ENCODE measurements at regions not wholly inside any gene's neighbourhood (a gene's known extent, or its start where the extent isn't known, plus 50 kb on each side); places are given as distances from the start of the nearest gene placed in this dataset.

DNA sequence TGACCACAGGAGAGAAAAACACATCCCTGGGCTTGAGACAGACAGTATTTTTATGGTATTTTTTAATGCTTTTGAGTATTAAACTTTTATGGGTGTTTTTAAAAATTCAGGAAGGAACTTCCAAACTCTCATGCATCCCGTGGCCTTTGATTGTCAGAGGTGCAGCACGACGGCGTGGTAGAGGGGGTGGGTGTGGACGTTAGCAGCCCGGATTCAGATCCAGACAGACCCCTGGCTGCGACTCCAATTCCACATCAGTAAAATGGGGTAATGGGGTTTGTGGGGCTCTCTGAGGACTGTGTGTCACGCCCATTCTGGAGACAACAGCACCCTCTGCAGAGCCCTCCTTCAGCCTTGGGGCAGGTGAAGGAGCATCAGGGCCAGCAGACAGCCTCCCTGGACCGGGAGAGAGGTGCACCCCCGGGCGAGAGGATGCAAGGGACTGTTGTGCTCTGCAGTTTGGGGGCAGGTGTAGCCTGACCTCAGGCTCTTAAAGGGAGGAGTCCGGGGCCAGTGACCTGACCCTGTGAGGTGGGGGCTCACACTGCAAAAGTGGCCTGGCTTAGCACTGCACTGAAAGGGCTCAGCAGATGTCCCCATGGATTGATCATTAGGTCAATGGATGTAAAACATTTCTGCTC is 1024.3 kb downstream of the TBC1D22A start (continued):
- TF ChIP-seq SALL2 (tag by site-specific recombination; IDR thresholded peaks at IDR 0.05; ENCODE audit: borderline replicate concordance): no peak
- no peak for TF ChIP-seq IKZF3 (tag by site-specific recombination; IDR thresholded peaks at IDR 0.05)
- no peak for TF ChIP-seq KLF9 (tag by site-specific recombination; IDR thresholded peaks at IDR 0.05; ENCODE audit: low read depth)

DNA sequence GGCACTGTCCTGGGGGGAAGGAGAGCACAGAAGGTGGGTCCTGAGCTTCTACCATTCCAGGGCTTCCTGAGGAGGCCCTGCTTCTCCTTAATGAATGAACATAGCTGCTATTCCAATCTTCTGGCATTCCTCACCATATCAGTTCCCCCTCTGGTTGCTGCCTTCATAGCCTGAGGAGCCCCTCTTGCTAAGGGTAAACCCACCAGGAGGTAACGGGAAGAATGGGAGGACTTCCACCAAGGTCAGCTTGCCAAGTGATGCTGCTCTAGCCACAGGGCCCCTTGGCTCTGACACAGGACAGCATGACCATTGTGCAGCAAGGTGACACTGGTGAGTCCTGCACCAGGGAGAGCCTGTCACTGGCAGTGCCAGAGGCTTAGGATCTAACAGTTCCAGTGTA is 1022.5 kb downstream of the TBC1D22A start:
- H3K4me3 ChIP-seq (ENCODE audit: low read depth, low read length): no peak overlapping the region
- ChIA-PET CTCF (interaction anchor here (0.6 kb wide), 2 partner anchors 10 to 111 kb away, joined by 3 to 4 read pairs; no protein-coding TSS in a partner anchor), POLR2A (no interaction called here)
- H3K36me3 ChIP-seq (ENCODE audit: control insufficient read depth in 2 of 2, insufficient read depth in 1 of 2, low read length in 2 of 2): no peaks in the 10 kb centered on the region
- no peaks in the 10 kb centered on the region for H3K4me1 ChIP-seq (ENCODE audit: control insufficient read depth, insufficient read depth, low read length)
- TF ChIP-seq GLIS1 (tag by site-specific recombination; IDR thresholded peaks at IDR 0.05) (no peak), KLF9 (tag by site-specific recombination; IDR thresholded peaks at IDR 0.05; ENCODE audit: low read depth) (no peak), TCF7L2 (IDR thresholded peaks at IDR 0.05; ENCODE audit: borderline replicate concordance, low read depth, low read length) (no peak), ZNF548 (tag by site-specific recombination; IDR thresholded peaks at IDR 0.05) (no peak), ZNF248 (tag by site-specific recombination; IDR thresholded peaks at IDR 0.05) (no peak)
- TF ChIP-seq, protein P1, sequence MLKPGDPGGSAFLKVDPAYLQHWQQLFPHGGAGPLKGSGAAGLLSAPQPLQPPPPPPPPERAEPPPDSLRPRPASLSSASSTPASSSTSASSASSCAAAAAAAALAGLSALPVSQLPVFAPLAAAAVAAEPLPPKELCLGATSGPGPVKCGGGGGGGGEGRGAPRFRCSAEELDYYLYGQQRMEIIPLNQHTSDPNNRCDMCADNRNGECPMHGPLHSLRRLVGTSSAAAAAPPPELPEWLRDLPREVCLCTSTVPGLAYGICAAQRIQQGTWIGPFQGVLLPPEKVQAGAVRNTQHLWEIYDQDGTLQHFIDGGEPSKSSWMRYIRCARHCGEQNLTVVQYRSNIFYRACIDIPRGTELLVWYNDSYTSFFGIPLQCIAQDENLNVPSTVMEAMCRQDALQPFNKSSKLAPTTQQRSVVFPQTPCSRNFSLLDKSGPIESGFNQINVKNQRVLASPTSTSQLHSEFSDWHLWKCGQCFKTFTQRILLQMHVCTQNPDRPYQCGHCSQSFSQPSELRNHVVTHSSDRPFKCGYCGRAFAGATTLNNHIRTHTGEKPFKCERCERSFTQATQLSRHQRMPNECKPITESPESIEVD (tag by site-specific recombination; IDR thresholded peaks at IDR 0.05): no peak
- TF ChIP-seq, protein P2, sequence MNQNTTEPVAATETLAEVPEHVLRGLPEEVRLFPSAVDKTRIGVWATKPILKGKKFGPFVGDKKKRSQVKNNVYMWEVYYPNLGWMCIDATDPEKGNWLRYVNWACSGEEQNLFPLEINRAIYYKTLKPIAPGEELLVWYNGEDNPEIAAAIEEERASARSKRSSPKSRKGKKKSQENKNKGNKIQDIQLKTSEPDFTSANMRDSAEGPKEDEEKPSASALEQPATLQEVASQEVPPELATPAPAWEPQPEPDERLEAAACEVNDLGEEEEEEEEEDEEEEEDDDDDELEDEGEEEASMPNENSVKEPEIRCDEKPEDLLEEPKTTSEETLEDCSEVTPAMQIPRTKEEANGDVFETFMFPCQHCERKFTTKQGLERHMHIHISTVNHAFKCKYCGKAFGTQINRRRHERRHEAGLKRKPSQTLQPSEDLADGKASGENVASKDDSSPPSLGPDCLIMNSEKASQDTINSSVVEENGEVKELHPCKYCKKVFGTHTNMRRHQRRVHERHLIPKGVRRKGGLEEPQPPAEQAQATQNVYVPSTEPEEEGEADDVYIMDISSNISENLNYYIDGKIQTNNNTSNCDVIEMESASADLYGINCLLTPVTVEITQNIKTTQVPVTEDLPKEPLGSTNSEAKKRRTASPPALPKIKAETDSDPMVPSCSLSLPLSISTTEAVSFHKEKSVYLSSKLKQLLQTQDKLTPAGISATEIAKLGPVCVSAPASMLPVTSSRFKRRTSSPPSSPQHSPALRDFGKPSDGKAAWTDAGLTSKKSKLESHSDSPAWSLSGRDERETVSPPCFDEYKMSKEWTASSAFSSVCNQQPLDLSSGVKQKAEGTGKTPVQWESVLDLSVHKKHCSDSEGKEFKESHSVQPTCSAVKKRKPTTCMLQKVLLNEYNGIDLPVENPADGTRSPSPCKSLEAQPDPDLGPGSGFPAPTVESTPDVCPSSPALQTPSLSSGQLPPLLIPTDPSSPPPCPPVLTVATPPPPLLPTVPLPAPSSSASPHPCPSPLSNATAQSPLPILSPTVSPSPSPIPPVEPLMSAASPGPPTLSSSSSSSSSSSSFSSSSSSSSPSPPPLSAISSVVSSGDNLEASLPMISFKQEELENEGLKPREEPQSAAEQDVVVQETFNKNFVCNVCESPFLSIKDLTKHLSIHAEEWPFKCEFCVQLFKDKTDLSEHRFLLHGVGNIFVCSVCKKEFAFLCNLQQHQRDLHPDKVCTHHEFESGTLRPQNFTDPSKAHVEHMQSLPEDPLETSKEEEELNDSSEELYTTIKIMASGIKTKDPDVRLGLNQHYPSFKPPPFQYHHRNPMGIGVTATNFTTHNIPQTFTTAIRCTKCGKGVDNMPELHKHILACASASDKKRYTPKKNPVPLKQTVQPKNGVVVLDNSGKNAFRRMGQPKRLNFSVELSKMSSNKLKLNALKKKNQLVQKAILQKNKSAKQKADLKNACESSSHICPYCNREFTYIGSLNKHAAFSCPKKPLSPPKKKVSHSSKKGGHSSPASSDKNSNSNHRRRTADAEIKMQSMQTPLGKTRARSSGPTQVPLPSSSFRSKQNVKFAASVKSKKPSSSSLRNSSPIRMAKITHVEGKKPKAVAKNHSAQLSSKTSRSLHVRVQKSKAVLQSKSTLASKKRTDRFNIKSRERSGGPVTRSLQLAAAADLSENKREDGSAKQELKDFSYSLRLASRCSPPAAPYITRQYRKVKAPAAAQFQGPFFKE (tag by site-specific recombination; IDR thresholded peaks at IDR 0.05; ENCODE audit: borderline replicate concordance): no peak
- H3K9me3 ChIP-seq (ENCODE audit: control insufficient read depth, insufficient read depth, low read depth, low read length): no peaks in the 10 kb centered on the region
- H3K27ac ChIP-seq (ENCODE audit: extremely low read depth, low read depth, low read length): no peak overlapping the region

DNA sequence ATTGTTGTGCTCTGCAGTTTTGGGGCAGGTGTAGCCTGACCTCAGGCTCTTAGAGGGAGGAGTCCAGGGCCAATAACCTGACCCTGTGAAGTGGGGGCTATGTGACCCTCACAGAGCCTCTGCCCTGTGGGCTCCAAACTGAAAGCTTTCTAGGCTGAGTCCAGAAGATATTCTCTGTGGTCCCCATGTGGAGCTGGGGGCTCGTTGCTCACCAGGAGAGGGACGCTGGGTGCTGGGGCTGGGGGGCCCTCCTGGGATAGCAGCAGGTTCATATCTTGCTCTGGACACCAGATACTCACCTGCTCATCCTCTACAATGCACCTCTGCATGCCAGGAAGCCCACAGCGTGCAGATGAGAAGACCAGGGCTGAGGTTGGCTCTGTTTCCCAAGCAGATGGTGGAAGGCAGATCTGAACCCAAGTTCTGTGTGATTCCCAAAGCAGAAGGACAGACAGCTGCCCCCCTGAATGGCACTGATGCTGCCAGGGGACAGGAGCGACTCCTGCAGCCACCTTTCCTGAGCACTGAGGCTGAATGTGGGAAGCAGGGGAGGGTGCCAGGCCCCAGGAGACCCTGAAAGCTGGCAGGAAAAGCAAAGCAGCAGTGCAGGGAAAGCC is 1022.0 kb downstream of the TBC1D22A start:
- Histone ChIP-seq H3K9me3 (ENCODE audit: control insufficient read depth, insufficient read depth, low read depth, low read length) (no peaks in the 10 kb centered on the region), H3K4me3 (ENCODE audit: low read depth, low read length) (no peak overlapping the region), H3K4me1 (ENCODE audit: control insufficient read depth, insufficient read depth, low read length) (no peaks in the 10 kb centered on the region), H3K27ac (ENCODE audit: extremely low read depth, low read depth, low read length) (no peak overlapping the region), H3K36me3 (ENCODE audit: control insufficient read depth in 2 of 2, insufficient read depth in 1 of 2, low read length in 2 of 2) (no peaks in the 10 kb centered on the region)
- TF ChIP-seq ZNF202 (tag by site-specific recombination; IDR thresholded peaks at IDR 0.05; ENCODE audit: borderline replicate concordance) (no peak), ZNF16 (tag by site-specific recombination; IDR thresholded peaks at IDR 0.05; ENCODE audit: low read depth) (no peak), ZNF621 (tag by site-specific recombination; IDR thresholded peaks at IDR 0.05) (no peak), ZSCAN16 (tag by site-specific recombination; IDR thresholded peaks at IDR 0.05) (no peak), ZFP69B (tag by site-specific recombination; IDR thresholded peaks at IDR 0.05) (no peak), ZNF549 (tag by site-specific recombination; IDR thresholded peaks at IDR 0.05) (no peak), KLF1 (tag by site-specific recombination; IDR thresholded peaks at IDR 0.05) (no peak), ZNF132 (tag by site-specific recombination; IDR thresholded peaks at IDR 0.05; ENCODE audit: borderline replicate concordance) (no peak), ZNF24 (tag by site-specific recombination; IDR thresholded peaks at IDR 0.05) (no peak), REPIN1 (tag by site-specific recombination; IDR thresholded peaks at IDR 0.05; ENCODE audit: low read depth) (no peak), ZFP37 (tag by site-specific recombination; IDR thresholded peaks at IDR 0.05) (no peak), ZBTB17 (tag by site-specific recombination; IDR thresholded peaks at IDR 0.05) (no peak), OVOL3 (tag by site-specific recombination; IDR thresholded peaks at IDR 0.05) (no peak)
- ChIA-PET POLR2A (no interaction called here), CTCF (interaction anchor here (0.6 kb wide), 2 partner anchors 10 to 111 kb away, joined by 3 to 4 read pairs; no protein-coding TSS in a partner anchor)
